ENCODE measurements at regions not wholly inside any gene's neighbourhood (a gene's known extent, or its start where the extent isn't known, plus 50 kb on each side); places are given as distances from the start of the nearest gene placed in this dataset.

DNA sequence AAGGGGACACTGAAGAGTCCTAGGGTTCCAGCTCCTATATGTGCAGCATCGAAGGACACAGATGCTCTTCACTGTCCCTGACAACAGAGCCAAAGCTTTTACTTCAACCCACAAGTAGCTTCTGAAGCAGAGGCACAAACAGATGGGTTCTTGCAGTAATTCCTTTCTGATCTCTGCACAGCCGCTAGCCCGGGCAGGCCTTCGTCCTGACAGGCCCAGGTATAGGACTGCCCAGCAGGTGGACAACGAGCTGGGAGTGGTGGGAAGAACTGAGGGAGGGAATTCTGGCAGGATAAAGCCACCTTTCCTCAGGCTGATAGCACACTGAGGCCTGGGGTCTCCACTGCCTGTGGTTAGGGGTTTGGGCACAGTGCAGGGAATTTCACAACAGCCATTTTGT, 94.8 kb downstream of the RHOB start:
- intact Hi-C loops (cut with micrococcal nuclease): no loop called here
- H3K36me3 ChIP-seq: no peaks in the 10 kb centered on the region

DNA sequence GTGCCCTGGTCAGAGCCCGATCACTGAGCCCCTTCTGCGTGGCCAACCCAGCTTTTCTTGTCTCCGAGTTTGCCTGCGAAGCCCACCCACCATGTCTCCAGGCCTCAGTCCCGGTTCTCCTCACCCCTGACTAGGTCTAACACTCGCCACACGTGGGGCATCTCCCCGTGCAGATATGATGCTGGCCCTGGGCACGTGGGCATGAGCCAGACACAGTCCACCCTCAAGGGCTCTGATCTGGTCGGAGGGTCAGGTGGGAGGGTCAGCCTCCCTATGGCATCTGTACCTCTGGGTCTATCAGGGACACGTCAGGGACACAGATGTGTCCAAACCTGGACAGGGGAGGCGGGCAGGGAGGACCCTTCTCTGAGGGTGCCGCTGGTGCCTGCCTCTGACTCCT, 95.4 kb downstream of the RHOB start:
- Histone ChIP-seq H3K4me3 (no peak overlapping the region), H3K4me1 (peaks cover 31% of the 10 kb centered on the region), H3K36me3 (no peaks in the 10 kb centered on the region), H3K9me3 (replicated peaks) (peaks cover 5% of the 10 kb centered on the region), H3K27ac (replicated peaks) (no peak overlapping the region), H3K27me3 (ENCODE audit: low read depth) (no peaks in the 10 kb centered on the region)
- intact Hi-C loops (cut with micrococcal nuclease): no loop called here
- DNase-seq: no peak
- TF ChIP-seq, protein P1, sequence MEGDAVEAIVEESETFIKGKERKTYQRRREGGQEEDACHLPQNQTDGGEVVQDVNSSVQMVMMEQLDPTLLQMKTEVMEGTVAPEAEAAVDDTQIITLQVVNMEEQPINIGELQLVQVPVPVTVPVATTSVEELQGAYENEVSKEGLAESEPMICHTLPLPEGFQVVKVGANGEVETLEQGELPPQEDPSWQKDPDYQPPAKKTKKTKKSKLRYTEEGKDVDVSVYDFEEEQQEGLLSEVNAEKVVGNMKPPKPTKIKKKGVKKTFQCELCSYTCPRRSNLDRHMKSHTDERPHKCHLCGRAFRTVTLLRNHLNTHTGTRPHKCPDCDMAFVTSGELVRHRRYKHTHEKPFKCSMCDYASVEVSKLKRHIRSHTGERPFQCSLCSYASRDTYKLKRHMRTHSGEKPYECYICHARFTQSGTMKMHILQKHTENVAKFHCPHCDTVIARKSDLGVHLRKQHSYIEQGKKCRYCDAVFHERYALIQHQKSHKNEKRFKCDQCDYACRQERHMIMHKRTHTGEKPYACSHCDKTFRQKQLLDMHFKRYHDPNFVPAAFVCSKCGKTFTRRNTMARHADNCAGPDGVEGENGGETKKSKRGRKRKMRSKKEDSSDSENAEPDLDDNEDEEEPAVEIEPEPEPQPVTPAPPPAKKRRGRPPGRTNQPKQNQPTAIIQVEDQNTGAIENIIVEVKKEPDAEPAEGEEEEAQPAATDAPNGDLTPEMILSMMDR (IDR thresholded peaks at IDR 0.05; ENCODE audit: borderline replicate concordance): no peak

More for the DNA sequence above, 94.8 kb downstream of the RHOB start:
- H3K4me3 ChIP-seq: no peak overlapping the region
- DNase-seq: no peak
- H3K27me3 ChIP-seq (ENCODE audit: low read depth): no peaks in the 10 kb centered on the region
- TF ChIP-seq, protein P1 (IDR thresholded peaks at IDR 0.05; ENCODE audit: borderline replicate concordance): no peak
- H3K9me3 ChIP-seq (replicated peaks): peaks cover 5% of the 10 kb centered on the region
- H3K4me1 ChIP-seq: peaks cover 37% of the 10 kb centered on the region
- no peak overlapping the region for H3K27ac ChIP-seq (replicated peaks)

DNA sequence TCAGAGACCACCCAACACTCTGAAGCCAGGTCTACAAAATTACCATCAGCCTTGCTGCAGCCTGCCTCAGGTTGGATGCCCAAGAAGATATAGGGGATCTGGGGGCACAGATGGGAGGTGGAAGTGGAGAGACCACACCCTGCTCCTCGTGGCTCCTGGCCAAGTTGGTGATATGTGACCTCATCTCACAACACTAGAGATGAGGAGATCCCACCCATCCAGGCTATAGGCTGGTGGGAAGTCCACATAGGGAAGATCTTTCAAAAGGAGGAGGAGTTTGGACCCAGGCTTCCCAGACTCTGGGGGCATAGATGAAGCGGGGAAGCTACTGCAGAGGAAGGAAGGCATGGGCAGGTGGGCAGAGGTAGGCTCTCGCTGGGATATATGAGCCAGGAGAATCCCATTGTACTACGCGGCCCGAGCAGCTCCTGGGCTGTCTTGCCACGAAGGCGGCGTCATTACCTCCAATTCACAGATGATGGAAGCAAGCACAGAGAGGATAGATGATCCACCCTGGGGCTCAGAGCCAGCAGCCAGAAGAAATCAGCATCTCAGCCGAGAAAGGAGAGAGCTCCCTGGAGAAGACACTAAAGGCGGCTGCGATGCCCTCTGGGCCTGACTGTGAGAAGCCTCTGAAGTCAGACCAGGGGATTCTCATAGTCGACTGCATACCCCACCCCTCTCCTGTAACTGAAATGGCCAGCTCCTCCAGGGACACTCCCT, 96.0 kb downstream of the RHOB start:
- H3K9me3 ChIP-seq (replicated peaks): peaks cover 5% of the 10 kb centered on the region
- DNase-seq: no peak
- no peak overlapping the region for H3K4me3 ChIP-seq
- intact Hi-C loops (cut with micrococcal nuclease): no loop called here
- H3K27ac ChIP-seq (replicated peaks): no peak overlapping the region
- TF ChIP-seq, protein P1 (IDR thresholded peaks at IDR 0.05; ENCODE audit: borderline replicate concordance): no peak
- peaks cover 30% of the 10 kb centered on the region for H3K4me1 ChIP-seq
- H3K36me3 ChIP-seq: no peaks in the 10 kb centered on the region
- no peaks in the 10 kb centered on the region for H3K27me3 ChIP-seq (ENCODE audit: low read depth)

DNA sequence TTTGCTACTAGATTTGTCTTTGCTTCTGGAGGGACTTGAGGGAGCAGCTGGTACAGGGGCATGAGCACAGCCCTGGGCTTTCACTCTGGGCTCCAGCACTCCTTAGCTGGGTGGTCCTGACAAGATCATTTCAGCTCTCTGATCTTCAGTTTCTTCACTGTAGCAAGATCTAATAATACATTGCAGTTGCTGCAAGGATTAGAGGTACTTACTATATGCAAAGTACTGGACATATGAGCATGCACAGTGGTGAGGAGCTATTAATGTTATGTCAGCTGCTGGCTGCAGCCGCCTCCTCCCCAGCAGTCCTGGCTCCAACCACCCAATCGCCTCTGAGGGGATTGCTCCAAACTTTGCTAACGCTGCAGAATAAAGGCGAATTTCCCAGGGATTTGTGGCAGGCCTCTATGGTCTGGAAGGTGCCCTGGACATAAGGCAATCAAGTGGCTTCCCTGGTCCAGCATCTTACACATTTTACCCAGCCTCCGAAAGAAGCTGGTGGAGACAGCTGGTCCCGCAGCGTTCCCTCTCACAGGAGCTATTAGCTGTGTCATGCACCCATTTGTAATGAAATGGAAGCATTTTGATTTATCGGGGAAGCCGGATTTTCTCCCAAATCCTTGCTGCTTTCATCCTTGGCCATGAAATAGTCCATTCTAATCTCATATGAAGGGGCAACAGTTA, 96.7 kb downstream of the RHOB start:
- DNase-seq: no peak
- H3K4me1 ChIP-seq: peaks cover 23% of the 10 kb centered on the region
- no peaks in the 10 kb centered on the region for H3K36me3 ChIP-seq
- no peak overlapping the region for H3K4me3 ChIP-seq
- no peaks in the 10 kb centered on the region for H3K27me3 ChIP-seq (ENCODE audit: low read depth)
- TF ChIP-seq, protein P1 (IDR thresholded peaks at IDR 0.05; ENCODE audit: borderline replicate concordance): no peak
- H3K27ac ChIP-seq (replicated peaks): no peak overlapping the region
- peaks cover 5% of the 10 kb centered on the region for H3K9me3 ChIP-seq (replicated peaks)
- intact Hi-C loops (cut with micrococcal nuclease): no loop called here

DNA sequence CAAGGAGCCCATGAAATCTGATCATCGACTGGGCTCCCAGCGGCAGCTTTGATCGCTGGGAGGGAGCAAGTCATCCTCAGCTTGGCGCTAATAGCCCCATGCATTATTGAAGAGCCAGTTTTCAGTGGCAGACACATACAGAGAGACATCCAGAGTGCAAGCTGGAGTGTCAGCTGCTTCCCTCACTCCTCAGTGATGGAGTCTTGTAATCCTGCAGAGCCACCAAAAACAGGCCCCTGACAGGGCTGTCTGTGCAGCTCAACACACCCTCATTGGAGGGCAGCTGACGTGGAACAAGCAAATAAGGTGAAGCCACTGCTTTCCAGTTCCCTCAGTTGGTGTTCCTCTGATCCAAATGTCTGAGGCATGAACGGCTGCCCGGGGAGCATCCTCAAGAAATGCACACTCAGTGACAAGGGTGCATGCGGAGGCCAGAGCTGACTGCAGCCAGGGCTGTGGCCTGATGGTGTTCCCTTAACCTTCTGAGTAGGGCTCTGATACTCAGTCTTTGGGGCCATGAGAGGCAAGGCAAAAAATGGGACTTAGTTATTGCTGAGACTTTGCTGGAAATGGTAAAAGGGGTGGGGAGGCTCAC, 97.4 kb downstream of the RHOB start:
- peaks cover 5% of the 10 kb centered on the region for H3K9me3 ChIP-seq (replicated peaks)
- peaks cover 17% of the 10 kb centered on the region for H3K4me1 ChIP-seq
- intact Hi-C loops (cut with micrococcal nuclease): no loop called here
- H3K36me3 ChIP-seq: no peaks in the 10 kb centered on the region
- TF ChIP-seq, protein P1 (IDR thresholded peaks at IDR 0.05; ENCODE audit: borderline replicate concordance): no peak
- no peaks in the 10 kb centered on the region for H3K27me3 ChIP-seq (ENCODE audit: low read depth)
- H3K4me3 ChIP-seq: no peak overlapping the region
- DNase-seq: no peak
- H3K27ac ChIP-seq (replicated peaks): no peak overlapping the region

Data from left ventricle myocardium inferior (tissue), 1 donor.